Fibroblast of pulmonary artery (primary cell): ENCODE measurements at regions not wholly inside any gene's neighbourhood (a gene's known extent, or its start where the extent isn't known, plus 50 kb on each side); places are given as distances from the start of the nearest gene placed in this dataset.

ENCODE experiments used
- DNase-seq: peaks from one replicate; pipeline ENCODE4 v3.0.0-alpha.2; 2010; ENCODE audit warnings: low read depth
- H3K4me3 ChIP-seq: replicated peaks from 2 replicates; pipeline ENCODE4 v1.5.1; 2011; ENCODE audit warnings: low read depth, mild to moderate bottlenecking, control low read depth, low read length, moderate library complexity
- CTCF ChIP-seq: IDR thresholded peaks from 2 replicates; pipeline ENCODE4 v1.5.1; 2011; ENCODE audit warnings: mild to moderate bottlenecking, control low read depth, low read length, inconsistent platforms; ENCODE audit errors: missing control alignments

- H3K4me3 ChIP-seq: no peak overlapping the region
- DNase-seq: peak; percentile 13
- TF ChIP-seq CTCF: no peak
These were observed 301.0 kb upstream of the SLC39A10 start for GRCh38 chr2:195356026-195356425.

GRCh38 chr2:195352581-195352980, 304.4 kb upstream of the SLC39A10 start:
- no peak overlapping the region for H3K4me3 ChIP-seq
- TF ChIP-seq CTCF: no peak
- DNase-seq: no peak

DNA sequence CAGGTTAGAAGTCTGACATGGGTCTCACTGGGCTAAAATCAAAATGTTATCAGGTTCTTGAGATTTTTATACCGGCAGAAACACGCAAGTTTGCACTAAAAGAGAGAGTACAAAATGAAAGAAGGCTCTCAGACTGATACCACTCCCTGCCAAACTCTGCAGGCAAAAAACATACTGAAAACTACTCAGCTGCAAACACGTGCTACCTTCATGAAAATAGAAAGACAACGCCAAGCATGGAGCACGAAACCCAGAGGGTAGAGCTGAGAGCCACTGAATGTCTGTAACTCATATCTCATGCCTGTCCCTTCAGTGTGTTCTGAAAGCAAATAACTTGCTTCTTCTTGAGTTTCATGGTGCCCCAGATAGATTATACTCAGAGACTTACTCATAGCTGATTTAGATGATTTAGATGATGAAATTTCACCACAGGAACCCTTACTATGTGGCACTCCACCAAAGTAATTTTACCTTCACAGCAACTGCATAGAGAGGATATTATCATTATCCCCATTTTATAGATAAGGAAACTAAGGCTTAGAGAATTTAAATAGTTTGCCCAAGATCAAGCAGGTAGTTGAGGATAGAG, 313.0 kb upstream of the SLC39A10 start:
- H3K4me3 ChIP-seq: no peak overlapping the region
- no peak for TF ChIP-seq CTCF
- DNase-seq: peak; percentile 14

DNA sequence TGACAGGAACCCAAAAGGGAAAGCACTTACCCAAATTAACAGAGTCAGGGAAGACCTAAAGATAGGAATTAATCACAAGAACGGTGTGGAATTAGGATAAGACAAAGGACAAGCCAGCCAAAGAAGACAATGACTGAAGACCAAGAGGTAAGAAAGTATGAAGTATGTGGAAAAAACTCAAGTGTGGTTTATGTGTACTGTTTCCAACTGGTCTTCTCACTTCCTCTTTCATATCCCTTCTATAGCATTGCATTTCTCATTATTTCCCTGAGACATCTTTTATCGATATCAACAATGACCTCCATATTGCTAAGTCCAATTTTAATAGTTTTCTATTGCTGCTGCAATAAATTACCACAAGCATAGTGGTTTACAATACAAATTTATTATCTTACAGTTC, 313.5 kb upstream of the SLC39A10 start:
- no peak for TF ChIP-seq CTCF
- no peak overlapping the region for H3K4me3 ChIP-seq
- no peak for DNase-seq

- no peak overlapping the region for H3K4me3 ChIP-seq
- no peak for DNase-seq
- no peak for TF ChIP-seq CTCF
These were observed 315.0 kb upstream of the SLC39A10 start for GRCh38 chr2:195342061-195342460.

GRCh38 chr2:195338856-195339255, 318.2 kb upstream of the SLC39A10 start:
- TF ChIP-seq CTCF: no peak
- no peak overlapping the region for H3K4me3 ChIP-seq
- DNase-seq: no peak

DNA sequence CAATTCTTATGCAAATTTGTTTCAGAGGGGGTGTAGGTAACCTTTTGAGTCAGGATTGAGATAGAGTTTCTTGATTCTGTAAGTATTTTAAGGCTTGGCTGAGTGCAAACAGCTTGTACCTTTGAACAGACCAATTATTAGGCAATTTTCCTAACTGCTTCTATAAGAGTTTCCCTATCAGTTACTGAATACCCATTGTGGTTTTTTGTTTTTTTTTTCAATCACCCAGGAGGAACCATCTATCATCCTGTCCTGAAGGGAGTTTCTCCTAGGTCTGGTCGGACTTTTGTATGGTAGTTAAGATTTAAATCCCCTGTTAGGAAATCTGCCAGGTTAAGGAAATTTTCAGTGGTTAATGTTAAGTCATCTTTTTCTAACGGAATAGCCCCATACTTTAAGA, 319.4 kb upstream of the SLC39A10 start:
- TF ChIP-seq CTCF: no peak
- DNase-seq: no peak

More for the DNA sequence above, 319.4 kb upstream of the SLC39A10 start:
- no peak overlapping the region for H3K4me3 ChIP-seq
